MV-4-11 (cell line): ENCODE measurements at regions not wholly inside any gene's neighbourhood (a gene's known extent, or its start where the extent isn't known, plus 50 kb on each side); places are given as distances from the start of the nearest gene placed in this dataset.

Experiments used
- DNase-seq: peaks from one replicate; lab custom pipeline; 2025; lab: John Stamatoyannopoulos, UW

DNA sequence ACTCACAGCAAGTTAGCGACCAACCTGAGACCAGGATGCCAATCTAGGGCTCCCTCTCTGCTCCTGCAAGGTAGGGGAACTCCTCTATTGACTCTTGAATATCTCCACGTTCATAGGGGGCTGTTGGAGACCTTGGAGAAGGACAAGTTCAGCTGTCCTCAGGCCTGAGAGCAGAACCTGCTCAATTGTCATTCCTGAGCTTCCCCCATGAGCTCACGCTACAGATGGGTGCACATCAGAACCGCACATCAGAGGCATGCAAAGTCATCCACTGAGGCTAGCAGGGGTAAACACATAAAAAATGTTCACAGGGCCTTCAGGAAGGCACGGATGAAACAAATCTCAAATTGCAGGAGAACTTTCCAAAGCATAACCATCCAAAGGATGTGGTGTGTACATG lies 168.8 kb upstream of the ZNF507 start:
- DNase-seq: no peak

DNA sequence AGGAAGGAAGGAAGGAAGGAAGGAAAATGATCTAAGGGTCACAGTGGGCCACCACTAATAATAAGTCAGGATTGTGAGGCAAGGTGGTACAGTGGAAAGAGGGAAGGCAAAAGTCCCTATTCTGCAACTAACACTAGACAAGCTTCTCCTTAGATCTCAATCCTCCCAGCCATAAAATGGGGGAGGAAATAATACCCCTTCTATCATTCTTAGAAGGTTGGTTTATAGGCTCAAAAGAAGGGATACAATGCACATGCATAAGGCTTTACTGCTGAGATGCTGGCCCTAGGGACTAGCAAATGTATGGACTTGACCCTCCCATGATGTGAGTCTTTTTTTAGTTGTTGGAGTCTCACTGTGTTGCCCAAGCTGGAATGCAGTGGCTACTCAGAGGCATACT lies 167.7 kb upstream of the ZNF507 start:
- DNase-seq: no peak

GRCh38 chr19:32178401-32178800 lies 167.0 kb upstream of the ZNF507 start:
- no peak for DNase-seq

DNA sequence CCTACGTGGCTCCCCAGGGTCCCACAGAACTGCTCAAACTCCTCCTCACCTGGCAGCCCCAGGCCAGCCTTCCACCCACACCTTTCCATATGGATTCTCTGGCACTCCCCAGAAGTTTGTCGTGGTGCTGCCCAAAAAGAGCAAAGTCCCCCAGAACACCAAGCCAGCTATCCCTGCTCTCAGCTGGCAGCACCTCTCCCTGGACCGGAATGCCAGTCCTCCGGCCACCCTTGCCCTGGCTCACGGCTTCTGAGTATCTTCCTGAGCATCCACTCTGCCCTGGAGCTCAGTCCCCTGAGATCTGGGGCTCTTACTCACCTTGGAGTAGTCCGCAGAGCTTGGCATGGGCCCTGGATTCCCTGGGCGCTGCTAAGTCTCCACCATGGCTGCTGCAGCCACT lies 166.5 kb upstream of the ZNF507 start:
- no peak for DNase-seq

- DNase-seq: no peak
These were observed 164.0 kb upstream of the ZNF507 start for GRCh38 chr19:32181216-32181920.

GRCh38 chr19:32186542-32187330 lies 158.7 kb upstream of the ZNF507 start:
- no peak for DNase-seq

DNA sequence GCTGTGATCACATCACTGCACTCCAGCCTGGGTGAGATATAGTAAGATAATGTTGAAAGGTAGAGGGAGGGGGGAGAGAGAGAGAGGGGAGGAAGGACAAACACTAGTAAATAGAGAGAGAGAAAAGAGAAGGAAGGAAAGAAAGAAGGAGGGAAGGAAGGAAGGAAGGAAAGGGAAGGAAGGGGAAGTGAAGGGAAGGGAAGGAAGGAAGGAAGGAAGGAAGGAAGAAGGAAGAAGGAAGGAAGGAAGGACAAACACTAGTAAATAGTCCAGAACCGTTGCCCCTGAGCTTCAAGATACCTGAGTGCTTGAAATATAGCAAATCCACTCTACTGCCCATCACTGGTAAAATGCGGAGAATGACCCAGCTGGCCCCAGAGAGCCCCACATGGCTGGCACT lies 156.5 kb upstream of the ZNF507 start:
- no peak for DNase-seq

GRCh38 chr19:32189956-32190706 lies 155.3 kb upstream of the ZNF507 start:
- no peak for DNase-seq

GRCh38 chr19:32191921-32192320 lies 153.5 kb upstream of the ZNF507 start:
- DNase-seq: no peak

GRCh38 chr19:32195706-32196610 lies 149.5 kb upstream of the ZNF507 start:
- no peak for DNase-seq

DNA sequence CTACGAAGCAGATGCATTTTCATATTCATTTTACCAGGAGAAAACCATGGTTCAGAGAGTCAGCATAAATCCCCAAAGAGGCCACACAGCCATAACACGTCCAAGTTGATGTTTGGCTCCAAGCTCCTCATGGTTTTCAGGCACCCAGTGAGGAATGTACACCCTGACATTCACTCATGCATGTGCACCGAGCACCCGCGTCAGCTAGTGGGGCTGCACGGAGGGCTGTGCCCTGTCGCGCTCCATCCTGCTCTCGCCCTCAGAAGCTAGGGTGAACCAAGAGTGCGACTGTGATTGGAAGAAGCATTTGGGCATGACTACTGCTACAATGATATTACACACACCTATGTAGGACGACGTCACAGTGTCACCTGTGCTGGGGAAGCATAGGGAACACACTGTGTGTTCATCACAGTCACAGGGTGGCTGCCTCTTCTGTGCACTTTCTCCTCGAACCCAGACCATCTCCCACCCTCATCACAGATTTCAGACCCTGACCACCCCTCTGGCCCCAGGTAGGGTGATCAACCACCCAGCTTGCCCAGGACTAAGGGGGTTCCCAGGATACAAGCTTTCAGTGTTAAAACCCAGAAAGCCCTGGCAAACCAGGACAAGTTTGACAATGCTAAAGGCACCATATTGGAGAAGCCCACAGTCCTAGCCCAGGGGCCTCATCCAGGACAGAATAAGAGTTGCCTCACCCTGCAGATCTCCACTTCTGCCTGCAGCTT lies 148.6 kb upstream of the ZNF507 start:
- no peak for DNase-seq

- DNase-seq: no peak
These were observed 147.2 kb upstream of the ZNF507 start for GRCh38 chr19:32197896-32198882.

GRCh38 chr19:32199501-32200040 lies 145.8 kb upstream of the ZNF507 start:
- no peak for DNase-seq

DNA sequence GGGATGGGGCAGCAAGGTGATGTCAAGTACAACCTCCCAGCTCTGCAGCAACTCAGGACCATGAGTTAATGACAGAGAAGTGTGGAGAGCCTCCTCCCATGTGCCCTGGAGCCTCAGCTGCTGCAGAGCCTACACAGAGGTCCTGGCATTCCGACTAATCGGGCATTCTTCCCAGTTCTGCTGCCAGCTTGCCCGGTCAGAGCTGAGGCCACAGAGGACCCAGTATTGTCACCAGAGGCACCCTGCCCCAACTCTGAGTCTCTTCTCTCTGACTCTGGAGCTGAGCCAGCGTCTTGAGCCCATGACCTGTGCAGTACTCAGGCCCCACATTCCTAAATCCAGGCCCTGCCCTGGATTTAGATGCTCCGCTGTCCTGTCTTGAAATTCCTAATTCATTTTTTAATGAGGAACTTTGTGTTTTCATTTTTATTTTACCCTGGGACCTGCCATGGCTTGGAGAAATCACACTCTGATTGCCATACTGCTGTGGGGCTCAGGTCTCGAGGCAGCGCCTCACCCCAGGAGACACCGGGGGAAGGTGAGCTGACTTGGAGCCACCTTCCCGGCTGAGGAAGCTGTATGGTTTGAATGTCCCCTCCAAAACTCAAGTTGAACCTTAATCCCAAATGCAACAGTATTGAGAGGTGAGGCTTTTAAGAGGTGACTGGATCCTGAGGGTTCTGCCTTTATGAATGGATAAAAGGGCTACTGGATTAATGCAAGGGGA lies 144.9 kb upstream of the ZNF507 start:
- DNase-seq: no peak

DNA sequence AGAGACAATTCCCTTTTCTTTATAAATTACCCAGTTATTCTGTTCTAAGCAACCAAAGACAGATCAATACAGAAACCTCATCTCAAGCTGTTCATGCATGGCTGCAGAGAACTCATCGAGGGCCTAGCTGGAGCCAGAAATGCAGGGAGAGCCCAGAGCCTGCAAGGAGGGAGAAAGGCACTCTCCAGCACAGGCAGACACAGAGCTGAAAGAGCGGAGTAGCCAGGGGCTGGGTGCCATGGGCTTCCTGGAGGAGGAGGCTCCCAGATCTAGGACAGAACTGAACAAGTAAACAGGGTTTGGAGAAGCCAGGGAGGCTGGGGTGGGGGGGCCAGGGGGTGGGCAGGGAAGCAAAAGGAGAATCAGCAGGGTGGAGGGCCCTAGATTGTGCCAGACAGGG lies 144.2 kb upstream of the ZNF507 start:
- no peak for DNase-seq

- DNase-seq: peak; percentile 79
These were observed 143.8 kb upstream of the ZNF507 start for GRCh38 chr19:32201636-32202051.

DNA sequence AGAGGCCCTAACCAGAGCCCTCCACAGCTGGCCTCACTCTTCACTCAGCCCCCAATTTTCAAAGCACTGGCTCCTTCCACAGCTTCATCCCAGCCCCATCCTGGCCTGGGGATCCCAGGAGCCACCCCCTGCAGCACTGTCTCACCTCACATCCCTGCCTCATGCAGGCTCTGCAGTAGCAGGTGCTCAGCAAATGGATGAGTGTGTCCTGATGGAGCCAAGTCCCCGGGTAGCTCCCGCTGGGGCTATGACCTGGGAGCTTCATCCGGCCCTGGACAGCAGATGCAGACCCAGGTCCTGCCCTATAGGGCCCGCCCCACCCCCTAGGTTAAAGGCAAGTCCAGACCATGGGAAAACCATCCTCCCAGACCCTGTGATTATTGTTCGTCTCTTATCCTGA lies 143.2 kb upstream of the ZNF507 start:
- DNase-seq: no peak

DNA sequence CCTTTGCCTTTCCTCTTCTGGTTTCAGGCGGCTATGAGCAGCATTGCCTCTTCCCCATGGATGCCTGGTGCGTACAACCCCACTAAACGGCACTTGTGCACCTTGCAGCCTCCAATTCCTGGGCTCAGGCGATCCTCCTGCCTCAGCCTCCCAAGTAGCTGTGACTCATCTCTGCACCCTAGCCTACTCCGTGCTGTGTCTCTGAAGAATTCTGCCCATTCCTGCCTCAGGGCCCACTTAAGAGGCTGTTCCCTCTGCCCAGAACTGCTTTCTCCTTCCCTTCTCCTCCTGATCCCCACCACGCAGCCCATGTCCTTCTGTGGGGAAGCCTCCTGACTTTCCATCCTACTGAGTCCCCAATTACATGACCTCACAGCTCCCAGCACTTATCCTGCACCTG lies 142.2 kb upstream of the ZNF507 start:
- DNase-seq: no peak

DNA sequence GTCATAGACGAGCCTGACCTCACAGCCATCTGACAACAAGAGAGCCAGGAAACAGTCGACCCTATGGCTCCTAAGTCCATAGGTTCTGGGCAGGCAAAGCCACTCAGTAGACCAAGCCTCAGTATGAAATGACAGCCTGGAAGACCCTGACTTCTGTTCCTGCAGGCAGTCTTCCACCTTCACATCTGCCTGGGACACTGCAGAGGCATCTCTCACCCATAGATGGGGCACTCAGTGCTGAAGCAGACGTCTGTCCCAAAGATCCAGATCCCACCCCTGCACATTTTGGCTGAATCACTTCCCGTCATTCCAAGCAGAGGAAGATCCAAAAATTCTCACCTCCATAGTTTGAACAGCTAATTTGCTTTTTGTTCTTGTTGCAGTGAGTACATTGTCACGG lies 139.3 kb upstream of the ZNF507 start:
- DNase-seq: no peak
